HG03108 (cell line): ENCODE measurements at regions not wholly inside any gene's neighbourhood (a gene's known extent, or its start where the extent isn't known, plus 50 kb on each side); places are given as distances from the start of the nearest gene placed in this dataset.

Experiments
- ATAC-seq: cut with Tn5 transposase; IDR thresholded peaks from one replicate; pipeline ENCODE4 v1.9.1; 2021; ENCODE audit warnings: moderate library complexity; ENCODE audit not compliant: unreplicated experiment

- no peak for ATAC-seq
These were observed 62.2 kb upstream of the WSCD2 start for GRCh38 chr12:108066583-108067577.

GRCh38 chr12:108069651-108070165, 59.4 kb upstream of the WSCD2 start:
- no peak for ATAC-seq

- ATAC-seq = no peak
These were observed 53.5 kb upstream of the WSCD2 start for GRCh38 chr12:108075561-108075960.

GRCh38 chr12:108076556-108076955, 52.5 kb upstream of the WSCD2 start:
- ATAC-seq = no peak

- ATAC-seq = no peak
These were observed 50.7 kb upstream of the WSCD2 start for GRCh38 chr12:108078428-108078827.
